ENCODE measurements at regions not wholly inside any gene's neighbourhood (a gene's known extent, or its start where the extent isn't known, plus 50 kb on each side); places are given as distances from the start of the nearest gene placed in this dataset.

GRCh38 chr2:41726364-41726763 is 321.5 kb upstream of the PKDCC start:
- no peak for DNase-seq (ENCODE audit: low read depth)

- no peak for DNase-seq (ENCODE audit: low read depth)
Observed at GRCh38 chr2:41727152-41727551, 320.7 kb upstream of the PKDCC start.

- no peak for DNase-seq (ENCODE audit: low read depth)
Observed at GRCh38 chr2:41727711-41728110, 320.1 kb upstream of the PKDCC start.

- no peak for DNase-seq (ENCODE audit: low read depth)
Observed at GRCh38 chr2:41728788-41729338, 319.0 kb upstream of the PKDCC start.

GRCh38 chr2:41729800-41730364 is 317.9 kb upstream of the PKDCC start:
- DNase-seq (ENCODE audit: low read depth), result no peak

- no peak for DNase-seq (ENCODE audit: low read depth)
Observed at GRCh38 chr2:41735006-41735405, 312.8 kb upstream of the PKDCC start.

- DNase-seq (ENCODE audit: low read depth), result no peak
Observed at GRCh38 chr2:41735476-41735875, 312.3 kb upstream of the PKDCC start.

GRCh38 chr2:41736105-41736567 is 311.7 kb upstream of the PKDCC start:
- no peak for DNase-seq (ENCODE audit: low read depth)

- DNase-seq (ENCODE audit: low read depth), result no peak
Observed at GRCh38 chr2:41736586-41736985, 311.2 kb upstream of the PKDCC start.

GRCh38 chr2:41737888-41738287 is 309.9 kb upstream of the PKDCC start:
- no peak for DNase-seq (ENCODE audit: low read depth)

GRCh38 chr2:41741951-41742595 is 305.7 kb upstream of the PKDCC start:
- no peak for DNase-seq (ENCODE audit: low read depth)

- DNase-seq (ENCODE audit: low read depth), result no peak
Observed at GRCh38 chr2:41743324-41743723, 304.5 kb upstream of the PKDCC start.

GRCh38 chr2:41750829-41751228 is 297.0 kb upstream of the PKDCC start:
- DNase-seq (ENCODE audit: low read depth), result no peak

- DNase-seq (ENCODE audit: low read depth), result no peak
Observed at GRCh38 chr2:41759880-41760279, 287.9 kb upstream of the PKDCC start.

GRCh38 chr2:41763141-41763540 is 284.7 kb upstream of the PKDCC start:
- no peak for DNase-seq (ENCODE audit: low read depth)

GRCh38 chr2:41764131-41764530 is 283.7 kb upstream of the PKDCC start:
- no peak for DNase-seq (ENCODE audit: low read depth)

GRCh38 chr2:41764919-41765318 is 282.9 kb upstream of the PKDCC start:
- DNase-seq (ENCODE audit: low read depth), result no peak

- DNase-seq (ENCODE audit: low read depth), result no peak
Observed at GRCh38 chr2:41768310-41768709, 279.5 kb upstream of the PKDCC start.

GRCh38 chr2:41771710-41772109 is 276.1 kb upstream of the PKDCC start:
- no peak for DNase-seq (ENCODE audit: low read depth)

GRCh38 chr2:41772697-41773096 is 275.1 kb upstream of the PKDCC start:
- DNase-seq (ENCODE audit: low read depth), result no peak

GRCh38 chr2:41774011-41774605 is 273.7 kb upstream of the PKDCC start:
- no peak for DNase-seq (ENCODE audit: low read depth)

GRCh38 chr2:41775366-41776025 is 272.3 kb upstream of the PKDCC start:
- no peak for DNase-seq (ENCODE audit: low read depth)

GRCh38 chr2:41779888-41780287 is 267.9 kb upstream of the PKDCC start:
- no peak for DNase-seq (ENCODE audit: low read depth)
